Sciatic nerve (tissue), 2 donors: ENCODE measurements at regions not wholly inside any gene's neighbourhood (a gene's known extent, or its start where the extent isn't known, plus 50 kb on each side); places are given as distances from the start of the nearest gene placed in this dataset.
"Not testable (repeated sequence)": the region's sequence is repeated elsewhere in the genome, so short reads cannot be mapped to it uniquely, and the experiment has no call there.

Experiments used
- ATAC-seq: fragments of 200-7000 bp; cut with Tn5 transposase; one replicate; pipeline ENCODE4 v1.9.1; 2020; ENCODE audit warnings: mild to moderate bottlenecking, moderate library complexity
- DNase-seq: peaks from one replicate; pipeline ENCODE4 v3.0.0-alpha.2; 2020; ENCODE audit warnings: low spot score
- intact Hi-C: fragments of 100-400 bp; cut with DNase I; formaldehyde crosslinking; loops from one replicate; pipeline ENCODE4 v1.14.2; 2022
- donor health status: DM: no; HTN: no; CAD: no.
- donor health status: DM: no; HTN: no; CAD: no.

DNA sequence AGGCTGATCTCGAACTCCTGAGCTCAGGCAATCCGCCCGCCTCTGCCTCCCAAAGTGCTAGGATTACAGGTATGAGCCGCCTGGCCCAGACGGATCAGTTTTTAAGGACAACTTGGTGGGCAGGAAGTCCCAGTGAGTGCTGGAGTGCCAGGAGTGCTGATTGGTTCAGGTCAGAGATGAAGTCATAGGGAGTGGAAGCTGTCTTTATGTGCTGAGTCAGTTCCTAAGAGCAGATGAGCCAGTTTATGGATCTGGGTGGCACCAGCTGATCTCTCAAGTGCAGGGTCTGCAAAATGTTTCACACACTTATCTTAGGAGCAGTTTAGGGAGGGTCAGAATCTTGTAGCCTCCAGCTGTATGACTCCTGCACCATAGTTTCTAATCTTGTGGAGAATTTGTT, 292.1 kb upstream of the ELAVL2 start:
- ATAC-seq, result no peak
- no peak for DNase-seq
- intact Hi-C loops, result no loop called here

DNA sequence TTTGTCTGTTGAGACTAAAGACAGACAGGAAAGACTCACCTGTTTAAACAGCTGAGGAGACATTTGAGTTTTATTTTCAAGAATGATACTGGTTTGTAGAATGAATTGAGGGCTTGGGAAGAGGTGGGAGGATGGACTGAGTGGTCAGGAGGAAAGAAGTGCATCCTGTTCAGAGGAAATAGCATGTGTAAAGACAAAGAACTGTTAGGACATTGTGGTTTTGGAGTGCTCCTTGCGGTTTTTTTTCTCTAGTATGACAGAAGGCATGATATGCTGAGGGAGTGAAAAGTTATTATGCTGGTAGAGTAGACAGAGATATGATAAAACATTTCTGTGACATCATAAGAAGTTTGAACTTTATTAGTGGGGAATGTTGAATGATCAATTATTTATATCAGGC, 270.7 kb upstream of the ELAVL2 start:
- ATAC-seq, result no peak
- intact Hi-C loops, result no loop called here
- DNase-seq, result no peak

DNA sequence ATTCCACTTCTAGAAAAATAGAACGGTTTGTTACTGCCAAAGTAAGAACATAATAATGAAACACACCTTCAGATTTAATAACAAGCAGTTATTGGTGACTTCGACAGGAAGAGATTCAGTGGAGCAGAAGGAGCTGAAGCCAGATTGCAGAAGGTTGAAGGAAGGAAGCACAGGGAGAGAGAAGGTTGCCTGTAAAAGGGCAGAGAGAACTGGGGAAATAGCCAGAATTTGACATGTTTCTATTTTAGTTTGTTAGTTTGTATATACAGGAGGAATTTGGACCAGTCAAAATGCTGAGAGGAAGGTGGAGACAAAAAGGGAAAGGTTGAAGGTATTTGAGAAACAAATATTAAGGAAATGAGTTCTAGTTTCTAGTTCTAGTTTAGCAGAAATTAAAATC, 269.2 kb upstream of the ELAVL2 start:
- intact Hi-C loops, result no loop called here
- no peak for DNase-seq
- ATAC-seq, result no peak

DNA sequence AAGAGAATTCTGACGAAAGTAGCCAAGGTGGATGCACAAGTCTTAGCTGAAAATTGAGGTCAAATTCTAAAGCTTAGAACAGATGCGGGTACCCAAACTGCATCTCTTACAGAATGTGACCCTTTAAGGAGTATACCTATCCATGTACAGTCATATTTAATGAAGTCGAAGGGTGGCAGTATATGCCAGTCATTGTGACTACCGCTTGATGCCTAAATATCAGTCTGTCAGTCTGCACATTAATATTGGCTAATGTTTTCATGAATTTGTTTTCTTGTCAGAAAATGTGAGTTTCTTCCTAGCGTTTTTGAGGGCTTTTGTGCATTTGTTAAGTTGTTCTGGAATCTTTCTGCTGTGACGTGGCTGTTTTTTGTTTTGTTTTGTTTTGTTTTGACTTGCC, 264.5 kb upstream of the ELAVL2 start:
- intact Hi-C loops, result no loop called here
- DNase-seq (no peak), ATAC-seq (no peak)

DNA sequence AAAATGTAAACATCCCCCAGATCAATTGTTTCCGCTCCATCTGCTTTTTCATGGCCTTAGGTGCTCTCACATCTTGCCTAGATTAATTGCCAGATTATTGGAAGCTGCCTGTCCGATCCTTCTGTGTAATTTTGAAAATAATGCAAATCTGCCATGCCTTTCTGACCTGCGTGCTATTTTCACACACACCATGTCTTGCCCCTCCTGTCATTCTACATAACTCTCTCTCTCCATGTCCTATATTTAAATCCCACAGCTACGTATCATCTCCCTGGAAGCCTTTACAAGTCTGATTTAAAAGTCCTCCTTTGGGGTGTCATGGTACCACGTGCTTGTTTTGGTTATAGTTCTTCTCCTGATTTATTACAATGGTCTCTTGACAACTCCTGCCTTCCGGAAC, 247.6 kb upstream of the ELAVL2 start:
- no peak for DNase-seq
- intact Hi-C loops, result no loop called here
- ATAC-seq, result no peak

DNA sequence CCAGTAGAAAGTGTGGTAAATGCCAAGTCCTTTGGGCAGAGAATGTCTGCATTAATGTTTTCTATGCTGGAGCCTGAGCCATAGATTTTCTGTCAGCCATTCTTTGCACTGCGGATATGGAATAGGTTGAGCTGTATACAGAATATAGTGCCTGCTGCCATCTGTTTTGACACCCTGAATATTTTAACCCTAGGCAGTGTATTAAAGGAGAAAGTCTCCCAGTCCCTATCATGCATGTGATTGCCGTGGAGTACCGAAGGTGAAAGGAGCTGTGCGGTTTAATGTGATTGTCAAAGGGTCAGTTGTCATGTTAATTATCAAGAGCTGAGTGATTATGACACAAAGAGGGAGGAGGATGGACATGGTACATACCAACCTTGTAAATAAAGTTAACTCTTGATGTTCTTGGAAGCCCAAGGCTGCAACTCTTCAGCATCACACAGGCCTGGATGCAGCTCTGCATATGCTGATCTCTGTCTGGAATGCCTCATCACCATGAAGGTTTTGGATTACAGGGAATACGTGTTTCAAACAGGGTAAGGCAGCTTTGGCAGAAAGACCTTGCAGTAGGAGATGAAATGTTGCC, 247.1 kb upstream of the ELAVL2 start:
- ATAC-seq, result no peak
- DNase-seq, result no peak
- intact Hi-C loops, result no loop called here

DNA sequence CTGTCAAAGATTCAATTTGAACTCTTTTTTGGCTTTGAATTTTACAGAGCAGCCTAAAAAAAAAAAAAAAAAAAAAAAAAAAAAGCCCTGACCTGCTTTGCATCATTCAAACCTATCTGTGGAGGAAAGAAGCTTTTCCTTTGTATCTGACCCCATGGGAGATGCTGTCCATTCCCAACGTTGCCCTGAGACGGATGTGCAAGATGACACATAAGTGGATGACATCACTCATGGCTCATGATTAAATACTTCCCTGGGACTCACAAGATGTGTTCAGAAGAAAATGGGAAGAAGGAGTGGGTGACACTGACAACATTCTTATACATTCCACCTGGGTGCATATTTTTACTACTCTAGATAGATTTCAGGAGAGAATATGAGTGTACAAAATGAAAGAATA, 245.7 kb upstream of the ELAVL2 start:
- no peak for ATAC-seq
- intact Hi-C loops, result no loop called here

DNA sequence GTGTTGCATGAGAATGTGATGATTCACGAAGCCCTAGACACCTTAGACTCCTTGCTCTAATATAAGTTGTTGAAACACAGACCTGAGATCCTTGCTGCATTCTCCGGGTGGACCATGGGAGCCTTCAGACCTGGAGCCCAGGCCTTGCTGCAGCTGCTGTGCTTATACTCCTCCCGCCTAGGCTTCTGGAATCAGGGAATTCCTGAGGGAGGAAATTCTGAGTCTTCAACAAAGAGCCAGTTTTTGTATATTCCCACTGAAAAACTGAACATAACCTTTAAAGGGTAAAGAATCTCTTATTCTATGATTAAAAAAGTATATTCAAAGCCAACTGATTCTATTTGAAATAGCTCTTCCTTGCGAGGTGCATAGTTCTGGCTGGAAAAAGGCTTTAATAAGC, 245.1 kb upstream of the ELAVL2 start:
- intact Hi-C loops, result no loop called here
- ATAC-seq, result no peak
- no peak for DNase-seq

More for the DNA sequence above, 245.7 kb upstream of the ELAVL2 start:
- no peak for DNase-seq

DNA sequence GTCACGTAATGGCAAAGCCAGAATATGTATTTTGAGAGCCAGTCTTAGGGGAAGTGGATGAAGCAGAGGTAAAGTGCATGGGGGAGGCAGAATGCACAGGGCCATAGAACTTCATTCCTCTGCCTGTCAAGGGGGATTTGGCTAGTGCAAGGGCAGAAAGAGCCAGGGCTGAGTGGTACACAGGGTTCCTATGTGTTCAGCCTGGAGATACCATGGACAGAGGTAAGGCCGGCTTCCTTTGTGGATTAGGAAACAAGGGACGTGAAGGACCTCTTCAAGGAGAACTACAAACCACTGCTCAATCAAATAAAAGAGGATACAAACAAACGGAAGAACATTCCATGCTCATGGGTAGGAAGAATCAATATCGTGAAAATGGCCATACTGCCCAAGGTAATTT, 241.1 kb upstream of the ELAVL2 start:
- DNase-seq, ATAC-seq, intact Hi-C loops: not testable (repeated sequence)

DNA sequence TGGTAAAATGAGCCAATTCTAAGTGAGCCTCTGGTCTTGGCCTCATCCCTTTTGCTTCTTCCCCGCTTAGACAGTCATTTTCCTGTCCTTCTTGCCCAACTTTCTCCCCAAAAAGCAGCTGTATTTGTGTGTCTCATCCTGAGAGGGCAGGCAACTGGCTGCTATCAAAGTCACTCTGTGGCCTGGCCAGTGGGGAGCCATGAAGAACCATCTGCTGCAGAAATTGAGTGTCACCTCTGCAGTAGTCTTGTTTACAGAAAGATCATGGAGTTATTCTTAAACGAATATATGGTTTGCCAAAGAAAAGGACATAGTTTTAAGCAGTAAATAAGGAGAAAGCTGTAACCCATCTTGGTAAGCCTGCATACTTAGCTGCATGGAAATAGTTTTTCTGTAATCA, 233.6 kb upstream of the ELAVL2 start:
- no peak for ATAC-seq
- intact Hi-C loops, result no loop called here
- DNase-seq, result no peak

DNA sequence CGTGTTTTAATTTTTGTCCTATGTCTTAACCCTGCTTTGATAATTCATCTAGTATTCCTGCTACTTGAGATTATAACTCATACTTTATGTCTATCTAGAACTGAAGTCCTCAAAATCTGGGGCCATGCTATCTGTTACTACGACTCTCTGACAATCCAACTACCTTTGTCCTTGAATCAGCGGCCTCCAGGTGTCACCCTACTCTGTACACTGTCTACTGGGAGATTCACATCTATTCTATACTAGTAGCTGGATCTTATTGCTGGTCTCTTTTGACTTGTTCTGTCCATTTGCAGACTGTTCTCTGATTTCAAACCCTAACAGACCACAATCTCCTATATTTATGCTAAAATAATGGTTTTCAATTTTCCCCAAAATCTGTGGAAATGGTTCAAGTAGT, 225.5 kb upstream of the ELAVL2 start:
- intact Hi-C loops, result no loop called here
- ATAC-seq (no peak), DNase-seq (no peak)

DNA sequence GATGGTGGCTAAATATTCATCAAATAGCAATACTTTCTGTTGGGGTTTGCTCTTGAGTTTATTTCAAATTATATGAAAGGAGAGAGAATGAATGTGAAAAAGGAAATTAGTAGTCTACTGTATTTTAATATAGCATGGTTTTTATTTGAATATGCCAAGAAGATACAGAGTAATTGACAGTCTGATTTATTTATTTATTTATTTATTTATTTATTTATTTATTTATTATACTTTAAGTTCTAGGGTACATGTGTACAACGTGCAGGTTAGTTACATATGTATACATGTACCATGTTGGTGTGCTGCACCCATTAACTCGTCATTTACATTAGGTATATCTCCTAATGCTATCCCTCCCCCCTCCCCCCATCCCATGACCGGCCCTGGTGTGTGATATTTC, 224.2 kb upstream of the ELAVL2 start:
- ATAC-seq, intact Hi-C loops, DNase-seq: not testable (repeated sequence)

DNA sequence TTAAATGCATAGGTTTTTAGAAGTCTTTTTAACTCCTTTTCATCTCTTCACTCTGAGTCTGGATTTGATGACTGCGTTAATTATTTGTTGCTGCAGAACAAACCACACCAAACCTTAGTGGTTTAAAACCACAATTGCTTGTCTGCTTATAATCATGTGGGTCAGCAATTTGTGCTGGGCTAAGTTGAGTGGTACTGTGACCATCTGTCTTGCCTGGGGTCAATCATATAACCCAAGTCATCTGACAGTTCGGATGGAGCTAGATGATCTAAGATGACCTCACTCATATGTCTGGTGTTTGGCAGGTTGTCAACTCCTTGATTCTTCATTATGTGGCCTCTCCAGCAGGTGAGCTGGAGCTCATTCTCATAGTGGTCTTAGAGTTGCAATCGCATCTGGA, 219.1 kb upstream of the ELAVL2 start:
- intact Hi-C loops, result no loop called here
- DNase-seq, result no peak
- ATAC-seq, result no peak

DNA sequence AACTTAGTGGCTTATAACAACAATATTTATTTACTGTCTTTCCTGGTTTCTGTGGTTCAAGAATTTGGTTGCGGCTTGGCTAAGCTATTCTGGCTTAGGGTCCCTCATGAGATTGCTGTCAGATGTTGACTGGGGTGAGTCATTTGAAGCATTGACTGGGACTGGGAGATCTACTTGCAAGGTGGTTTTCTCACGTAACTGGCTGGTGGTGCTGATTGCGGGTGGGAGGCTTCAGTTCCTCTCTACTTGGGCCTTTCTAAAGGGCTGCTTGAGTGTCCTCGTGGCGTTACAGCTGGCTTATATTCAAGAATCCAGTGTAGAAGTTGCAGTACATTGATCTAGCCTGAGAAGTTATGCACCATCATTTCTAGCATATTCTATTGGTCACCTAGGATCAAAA, 218.5 kb upstream of the ELAVL2 start:
- no peak for ATAC-seq
- no peak for DNase-seq
- intact Hi-C loops, result no loop called here

DNA sequence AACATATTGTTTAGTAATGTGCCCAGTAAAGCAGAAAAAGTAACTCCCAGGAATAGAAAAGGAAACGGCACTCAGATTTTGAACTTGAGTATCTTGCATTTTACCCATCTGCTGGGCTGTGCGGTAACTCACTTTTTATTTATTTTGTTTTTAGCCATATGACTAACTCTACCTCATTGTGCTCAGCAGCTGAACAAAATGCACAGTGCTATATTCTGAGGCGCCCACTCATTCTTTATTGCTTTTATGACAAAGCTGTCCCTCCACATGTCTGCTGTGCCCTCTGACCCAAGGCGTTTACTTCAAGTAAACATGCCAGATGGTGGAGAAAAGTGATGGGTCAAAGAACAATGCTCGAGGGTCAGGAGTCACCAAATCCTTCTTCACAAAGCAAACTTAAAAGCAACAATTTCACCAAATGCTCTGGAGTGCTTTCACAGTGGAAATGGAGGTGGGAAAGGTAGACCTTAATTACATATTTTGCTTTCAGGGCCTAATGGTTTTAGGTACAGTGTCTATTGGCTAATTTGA, 215.2 kb upstream of the ELAVL2 start:
- intact Hi-C loops, result no loop called here
- DNase-seq (no peak), ATAC-seq (no peak)

DNA sequence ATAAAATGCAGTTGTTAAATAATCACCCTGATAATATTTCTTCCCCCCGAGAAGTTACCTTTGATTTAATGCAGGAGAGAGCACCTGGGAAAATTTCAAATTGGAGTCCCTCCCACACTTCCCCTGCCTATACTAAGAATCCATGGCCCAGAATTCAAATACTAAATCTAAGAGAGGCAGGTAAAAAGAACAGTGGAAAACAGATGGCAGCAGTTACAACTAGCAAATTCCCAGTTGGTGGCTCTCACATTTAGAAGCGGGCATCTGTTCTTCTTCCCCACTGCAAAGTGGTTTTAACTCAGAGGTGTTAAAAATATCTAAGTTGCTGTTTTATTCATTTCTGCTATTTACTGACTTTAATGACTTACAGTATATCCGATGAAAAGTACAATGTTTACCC, 210.4 kb upstream of the ELAVL2 start:
- intact Hi-C loops, result no loop called here
- no peak for ATAC-seq
- DNase-seq, result no peak

DNA sequence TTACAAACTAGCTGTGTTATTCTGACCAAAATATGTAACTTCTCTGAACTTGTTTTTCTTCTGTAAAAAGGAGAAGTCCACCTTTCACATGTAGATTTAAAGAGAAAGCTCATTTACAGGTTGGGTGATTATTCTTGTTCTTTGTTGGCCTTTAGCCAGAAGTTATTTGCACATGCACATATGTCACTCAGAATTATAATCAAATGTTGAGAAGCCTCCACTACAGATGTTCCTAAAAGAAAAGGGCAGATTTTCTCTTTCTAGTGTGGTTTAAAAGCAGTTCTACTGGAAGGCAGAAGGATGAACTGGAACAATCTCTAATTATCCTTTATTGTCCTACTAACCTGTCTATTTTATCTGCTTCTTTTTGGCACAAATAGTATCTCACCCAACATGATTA, 209.8 kb upstream of the ELAVL2 start:
- intact Hi-C loops, result no loop called here
- DNase-seq, result no peak
- no peak for ATAC-seq

DNA sequence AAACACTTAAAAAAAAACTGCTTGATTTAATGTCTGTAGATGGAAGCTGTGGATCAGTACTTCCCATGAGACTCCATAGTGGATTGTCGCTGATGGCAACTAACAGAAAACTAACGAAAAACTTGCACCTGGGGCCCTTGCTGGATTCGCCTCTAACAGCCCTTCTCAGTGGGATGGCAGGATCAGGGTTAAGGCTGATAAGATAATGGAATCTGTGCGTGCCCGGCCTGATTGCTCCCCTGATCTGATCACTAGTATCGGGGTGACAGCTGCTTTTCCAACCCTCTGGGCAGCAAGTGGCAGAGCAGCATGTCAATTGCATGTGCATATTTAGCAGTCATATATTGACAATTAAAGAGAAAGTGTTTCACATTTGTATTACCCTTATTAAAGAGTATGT, 185.8 kb upstream of the ELAVL2 start:
- intact Hi-C loops, result no loop called here
- ATAC-seq (no peak), DNase-seq (no peak)

DNA sequence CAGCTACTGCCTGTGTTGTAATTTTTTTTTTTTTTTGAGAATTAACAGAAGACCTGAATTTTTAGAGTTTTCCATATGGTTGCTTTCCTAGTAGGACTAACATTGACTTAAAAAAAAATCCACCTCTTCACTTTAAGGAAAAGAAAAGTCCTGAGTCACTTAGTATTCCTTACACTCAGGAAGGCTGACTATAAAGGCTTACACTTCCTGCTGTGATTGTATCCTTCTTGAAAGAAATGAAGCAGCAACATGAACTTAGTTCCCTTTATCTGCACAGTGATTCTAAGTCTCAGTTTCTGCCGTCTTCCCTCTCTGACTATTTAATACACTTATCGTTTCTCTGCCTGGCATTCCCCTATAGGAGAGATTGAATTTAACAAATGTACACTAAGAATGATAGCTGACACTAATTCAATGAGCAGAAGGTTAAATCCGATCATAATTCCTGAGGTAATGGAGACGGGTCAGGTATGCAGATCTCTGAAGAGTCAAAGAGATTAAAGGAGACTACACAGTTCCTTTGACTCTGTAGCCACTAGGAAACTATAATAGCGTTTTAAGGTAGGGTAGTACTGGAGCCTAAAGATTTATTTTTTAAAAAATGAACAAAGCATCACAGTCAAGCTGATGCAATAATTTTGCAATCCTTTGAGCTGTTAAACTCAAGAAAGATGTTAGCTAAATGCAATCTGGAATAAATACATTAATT, 185.1 kb upstream of the ELAVL2 start:
- no peak for ATAC-seq
- intact Hi-C loops, result no loop called here

DNA sequence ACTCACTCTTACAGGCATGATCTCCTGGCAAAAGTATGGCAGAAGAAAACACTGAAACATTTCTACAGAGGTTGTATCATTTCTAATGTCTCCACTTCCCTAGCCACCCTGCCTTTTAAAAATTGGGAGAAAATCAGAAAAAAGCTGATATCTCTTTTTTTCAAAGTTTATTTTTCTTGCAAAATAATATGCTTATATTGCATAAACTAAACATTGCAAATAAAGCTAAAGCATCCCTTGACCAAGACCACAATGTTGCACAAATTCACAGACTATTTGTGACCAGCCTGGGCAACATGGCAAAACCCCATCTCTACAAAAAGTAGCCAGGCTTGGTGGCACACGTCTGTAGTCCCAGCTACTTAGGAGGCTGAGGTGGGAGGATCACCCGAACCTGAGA, 183.3 kb upstream of the ELAVL2 start:
- no peak for ATAC-seq
- intact Hi-C loops, result no loop called here
- DNase-seq, result no peak

More for the DNA sequence above, 185.1 kb upstream of the ELAVL2 start:
- DNase-seq, result no peak

DNA sequence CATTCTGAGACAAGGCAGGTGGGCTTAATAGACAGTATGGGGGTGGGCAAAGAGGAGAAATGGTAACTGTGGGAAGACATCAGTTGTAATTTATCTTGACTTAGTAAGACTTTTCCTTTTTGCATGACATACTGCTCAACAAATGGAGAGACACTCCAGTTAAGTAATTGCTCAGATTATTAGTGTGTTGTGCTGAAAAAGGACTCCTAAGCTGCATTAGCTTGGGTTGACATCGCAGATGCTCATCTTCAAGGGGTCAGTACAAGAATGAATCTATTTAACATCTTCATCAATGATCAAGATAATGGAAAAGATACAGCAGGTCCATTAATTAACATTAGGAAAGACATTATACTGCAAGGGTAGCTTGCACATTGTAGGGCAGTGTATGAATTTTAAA, 181.1 kb upstream of the ELAVL2 start:
- DNase-seq (no peak), ATAC-seq (no peak)
- intact Hi-C loops, result no loop called here
